Suprapubic skin (tissue), 4 donors: ENCODE measurements at regions not wholly inside any gene's neighbourhood (a gene's known extent, or its start where the extent isn't known, plus 50 kb on each side); places are given as distances from the start of the nearest gene placed in this dataset.

Source experiments
- DNase-seq, 2 donors: peaks; one replicate each; pipeline ENCODE4 v3.0.0-alpha.2; 2019; ENCODE audit warnings: low spot score in 2 of 2
- H3K27ac ChIP-seq: fragments of 200-600 bp; sonication (generic); one replicate; pipeline ENCODE4 v1.5.1; 2019
- H3K27me3 ChIP-seq: fragments of 200-600 bp; sonication (generic); one replicate; pipeline ENCODE4 v1.5.1; 2019
- H3K36me3 ChIP-seq: fragments of 200-600 bp; sonication (generic); one replicate; pipeline ENCODE4 v1.5.1; 2019
- H3K4me1 ChIP-seq: fragments of 200-600 bp; sonication (generic); one replicate; pipeline ENCODE4 v1.5.1; 2019
- H3K4me3 ChIP-seq: fragments of 200-600 bp; sonication (generic); one replicate; pipeline ENCODE4 v1.5.1; 2019; ENCODE audit warnings: mild to moderate bottlenecking
- H3K9me3 ChIP-seq: fragments of 200-600 bp; sonication (generic); one replicate; pipeline ENCODE4 v1.5.1; 2019
- EP300 ChIP-seq: sonication (generic); formaldehyde crosslinking; IDR thresholded peaks from one replicate; pipeline ENCODE4 v1.6.1; 2017; ENCODE audit warnings: antibody characterized with exemption
- POLR2A ChIP-seq, 2 donors: fragments of 450-650 bp; IDR thresholded peaks; one replicate each; pipeline ENCODE4 v1.6.1; 2017; ENCODE audit warnings: antibody characterized with exemption in 2 of 2, mild to moderate bottlenecking in 2 of 2, moderate library complexity in 2 of 2
- POLR2AphosphoS5 ChIP-seq, 3 donors: sonication (generic); formaldehyde crosslinking; IDR thresholded peaks; one replicate each; pipeline ENCODE4 v1.6.1; 2017; ENCODE audit warnings: antibody characterized with exemption in 3 of 3
- WGBS: methylation state at CpG from one replicate; pipeline ENCODE4 v1.1.5; 2018; 5-methylcytosine and 5-hydroxymethylcytosine counted together
- TF ChIP-seq, protein P1 (sequence below), 2 donors: fragments of 200-600 bp in 1 of 2; fragments of 450-650 bp in 1 of 2; sonication (generic) in 1 of 2; IDR thresholded peaks; one replicate each; pipeline ENCODE4 v1.5.1; 2016 to 2019; ENCODE audit warnings: antibody characterized with exemption in 2 of 2, mild to moderate bottlenecking in 1 of 2, moderate library complexity in 1 of 2

DNA sequence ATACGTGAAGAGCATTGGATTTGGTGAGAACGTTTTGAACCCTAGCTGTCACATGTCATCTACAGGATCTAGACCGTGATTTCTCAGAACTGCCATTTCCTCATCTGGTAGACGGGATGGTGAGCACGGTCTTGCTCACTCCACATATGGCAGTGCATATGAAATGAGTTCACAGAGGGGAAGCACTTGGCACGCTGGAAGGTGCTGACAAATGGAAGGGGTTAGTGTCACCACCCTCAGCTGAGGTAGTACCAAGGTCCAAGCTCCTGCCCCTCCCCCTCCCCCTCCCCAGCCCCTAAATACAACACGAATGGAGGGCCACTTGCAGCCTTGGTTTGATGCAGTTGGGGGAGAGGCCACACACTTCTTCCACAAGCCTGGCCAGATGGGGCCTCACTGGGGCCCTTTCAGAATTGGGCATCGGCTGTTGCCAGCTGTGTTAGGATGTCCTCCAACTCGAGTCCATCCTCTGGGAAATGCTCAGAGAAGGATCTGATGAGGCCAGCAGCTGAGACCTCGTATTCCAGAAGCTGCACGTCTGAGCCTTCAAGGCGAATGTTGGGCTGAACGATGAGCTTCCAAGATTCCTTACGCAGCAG lies 322.4 kb downstream of the ANXA1 start:
- Histone ChIP-seq H3K27me3 (no peaks in the 10 kb centered on the region), H3K4me1 (no peaks in the 10 kb centered on the region), H3K27ac (no peak overlapping the region), H3K9me3 (no peaks in the 10 kb centered on the region), H3K4me3 (no peak overlapping the region), H3K36me3 (no peaks in the 10 kb centered on the region)
- DNase-seq, result no peak
- TF ChIP-seq EP300 (no peak), POLR2A (IDR thresholded peaks at IDR 0.05) (no peak)
- TF ChIP-seq, protein P1, sequence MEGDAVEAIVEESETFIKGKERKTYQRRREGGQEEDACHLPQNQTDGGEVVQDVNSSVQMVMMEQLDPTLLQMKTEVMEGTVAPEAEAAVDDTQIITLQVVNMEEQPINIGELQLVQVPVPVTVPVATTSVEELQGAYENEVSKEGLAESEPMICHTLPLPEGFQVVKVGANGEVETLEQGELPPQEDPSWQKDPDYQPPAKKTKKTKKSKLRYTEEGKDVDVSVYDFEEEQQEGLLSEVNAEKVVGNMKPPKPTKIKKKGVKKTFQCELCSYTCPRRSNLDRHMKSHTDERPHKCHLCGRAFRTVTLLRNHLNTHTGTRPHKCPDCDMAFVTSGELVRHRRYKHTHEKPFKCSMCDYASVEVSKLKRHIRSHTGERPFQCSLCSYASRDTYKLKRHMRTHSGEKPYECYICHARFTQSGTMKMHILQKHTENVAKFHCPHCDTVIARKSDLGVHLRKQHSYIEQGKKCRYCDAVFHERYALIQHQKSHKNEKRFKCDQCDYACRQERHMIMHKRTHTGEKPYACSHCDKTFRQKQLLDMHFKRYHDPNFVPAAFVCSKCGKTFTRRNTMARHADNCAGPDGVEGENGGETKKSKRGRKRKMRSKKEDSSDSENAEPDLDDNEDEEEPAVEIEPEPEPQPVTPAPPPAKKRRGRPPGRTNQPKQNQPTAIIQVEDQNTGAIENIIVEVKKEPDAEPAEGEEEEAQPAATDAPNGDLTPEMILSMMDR (IDR thresholded peaks at IDR 0.05), result no peak
- 92% methylated on average over 6 of the region's 14 CpGs for WGBS

DNA sequence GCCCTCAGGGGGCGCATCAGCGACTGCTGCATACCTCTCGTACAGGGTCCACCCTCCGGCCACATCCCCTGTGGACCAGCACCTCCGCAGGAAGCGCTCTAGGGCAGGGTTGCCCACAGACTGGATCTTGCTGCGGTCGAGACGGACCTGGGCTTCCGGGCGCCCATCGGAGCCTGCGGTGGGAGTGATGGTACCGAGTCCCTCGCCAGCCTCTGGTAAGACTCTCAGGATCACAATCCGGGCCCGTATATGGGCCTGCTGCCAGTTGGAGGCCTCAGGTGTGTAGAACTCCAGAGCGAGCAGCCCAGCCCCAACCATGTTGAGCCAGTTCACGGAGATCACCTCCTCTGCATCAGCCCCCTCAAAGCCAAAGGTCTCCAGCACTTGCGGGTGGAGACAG lies 323.0 kb downstream of the ANXA1 start:
- Histone ChIP-seq H3K27me3 (no peaks in the 10 kb centered on the region), H3K27ac (no peak overlapping the region), H3K36me3 (no peaks in the 10 kb centered on the region), H3K4me1 (no peaks in the 10 kb centered on the region), H3K9me3 (no peaks in the 10 kb centered on the region), H3K4me3 (no peak overlapping the region)
- TF ChIP-seq POLR2A (IDR thresholded peaks at IDR 0.05), result no peak
- no peak for TF ChIP-seq EP300
- DNase-seq, result no peak
- 95% methylated on average over 11 of the region's 20 CpGs for WGBS

DNA sequence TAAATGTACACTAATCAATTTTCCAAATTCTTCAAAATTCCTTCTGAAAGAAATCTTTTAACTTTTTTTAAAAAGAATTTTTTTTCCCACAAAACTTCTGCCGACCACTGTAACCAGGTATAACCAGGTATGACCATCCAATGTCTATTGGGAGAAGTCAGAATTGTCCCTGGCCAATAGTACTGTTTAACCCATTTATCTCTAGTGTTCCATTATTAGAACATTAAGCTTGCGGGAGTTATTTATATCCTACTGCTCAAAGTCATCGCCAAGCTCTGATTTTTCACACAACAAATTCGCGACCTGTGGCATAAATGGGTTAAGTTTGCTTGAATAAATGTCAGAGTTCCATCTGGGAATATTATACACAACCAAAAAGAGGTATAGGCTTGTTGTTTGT lies 343.2 kb downstream of the ANXA1 start:
- Histone ChIP-seq H3K36me3 (no peaks in the 10 kb centered on the region), H3K4me1 (no peaks in the 10 kb centered on the region), H3K9me3 (no peaks in the 10 kb centered on the region), H3K4me3 (no peak overlapping the region), H3K27ac (no peak overlapping the region), H3K27me3 (no peaks in the 10 kb centered on the region)
- TF ChIP-seq POLR2A (IDR thresholded peaks at IDR 0.05), result no peak
- TF ChIP-seq, protein P1 (IDR thresholded peaks at IDR 0.05), result no peak
- TF ChIP-seq POLR2AphosphoS5 (IDR thresholded peaks at IDR 0.05), result no peak
- no peak for TF ChIP-seq EP300
- no peak for DNase-seq
- 90% methylated on average over 5 of the region's 5 CpGs for WGBS

DNA sequence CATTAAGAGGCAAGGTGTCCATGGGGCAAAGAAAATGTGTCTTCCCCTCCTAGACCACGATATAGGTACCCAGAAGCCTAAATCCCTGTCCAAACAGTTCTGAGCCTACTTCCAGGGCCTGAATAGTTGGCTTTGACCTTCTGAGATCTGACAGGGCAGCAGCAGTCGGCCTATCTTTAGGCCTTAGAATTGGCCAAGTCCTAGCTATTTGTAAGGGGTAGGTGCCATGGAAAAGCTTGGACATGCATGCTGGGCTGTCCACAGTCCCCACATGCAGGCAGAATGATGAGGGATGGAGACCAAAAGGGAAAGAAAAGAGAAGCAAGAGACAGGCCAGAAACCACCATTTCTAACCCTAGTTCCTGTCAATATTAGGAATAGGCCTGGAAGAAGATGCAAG lies 346.1 kb downstream of the ANXA1 start:
- 80% methylated on average over 2 of the region's 2 CpGs for WGBS

DNA sequence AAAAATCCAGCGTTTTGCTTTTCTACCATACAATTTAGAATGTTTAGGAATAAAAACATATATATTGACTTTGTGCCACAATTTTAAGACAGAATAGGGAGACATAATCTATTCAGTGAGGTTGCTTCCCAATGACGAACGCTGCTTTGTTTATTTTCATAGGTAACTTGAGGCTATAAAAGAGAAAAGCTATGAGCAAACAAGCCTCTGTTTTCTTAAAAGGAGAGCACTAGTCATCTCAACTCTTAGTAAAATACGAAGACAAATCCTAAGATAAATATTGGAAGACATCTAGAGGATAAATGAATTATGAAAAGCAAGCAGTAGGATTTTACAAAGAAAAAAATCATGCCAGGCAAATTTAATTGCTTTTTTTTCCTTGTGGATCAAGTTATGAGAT lies 363.6 kb downstream of the ANXA1 start:
- Histone ChIP-seq H3K27ac (no peak overlapping the region), H3K36me3 (no peaks in the 10 kb centered on the region), H3K4me3 (no peak overlapping the region), H3K4me1 (no peaks in the 10 kb centered on the region), H3K9me3 (no peaks in the 10 kb centered on the region), H3K27me3 (no peaks in the 10 kb centered on the region)
- no peak for DNase-seq
- no peak for TF ChIP-seq POLR2AphosphoS5 (IDR thresholded peaks at IDR 0.05)
- TF ChIP-seq POLR2A (IDR thresholded peaks at IDR 0.05), result no peak
- TF ChIP-seq, protein P1 (IDR thresholded peaks at IDR 0.05), result no peak
- no peak for TF ChIP-seq EP300
- WGBS, result 36% methylated on average over 4 of the region's 4 CpGs

More for the DNA sequence above, 346.1 kb downstream of the ANXA1 start:
- Histone ChIP-seq H3K4me3 (no peak overlapping the region), H3K36me3 (no peaks in the 10 kb centered on the region), H3K27me3 (no peaks in the 10 kb centered on the region), H3K9me3 (no peaks in the 10 kb centered on the region), H3K27ac (no peak overlapping the region), H3K4me1 (no peaks in the 10 kb centered on the region)
- DNase-seq, result no peak
- TF ChIP-seq EP300 (no peak), POLR2AphosphoS5 (IDR thresholded peaks at IDR 0.05) (no peak), POLR2A (IDR thresholded peaks at IDR 0.05) (no peak)
- TF ChIP-seq, protein P1 (IDR thresholded peaks at IDR 0.05), result no peak

DNA sequence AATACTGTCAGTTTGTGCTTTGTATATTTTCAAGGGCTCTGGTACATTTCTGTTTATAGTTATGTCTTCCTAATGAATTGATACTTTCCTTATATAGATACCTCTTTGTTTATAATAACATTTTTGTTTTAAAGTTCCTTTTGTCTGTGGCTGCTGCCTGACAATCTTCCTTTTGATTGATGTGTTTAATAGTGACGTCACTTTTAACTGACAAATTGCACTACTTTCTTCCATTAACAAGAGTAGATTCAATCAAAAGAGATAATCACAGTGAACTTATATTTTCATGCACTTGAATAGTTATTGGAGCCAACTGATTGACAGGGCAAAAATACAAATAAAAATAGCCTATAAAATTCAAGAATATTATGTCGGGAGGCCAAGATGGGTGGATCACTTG lies 371.7 kb downstream of the ANXA1 start:
- Histone ChIP-seq H3K9me3 (no peaks in the 10 kb centered on the region), H3K27ac (no peak overlapping the region), H3K36me3 (no peaks in the 10 kb centered on the region), H3K4me3 (no peak overlapping the region), H3K27me3 (no peaks in the 10 kb centered on the region), H3K4me1 (no peaks in the 10 kb centered on the region)
- 73% methylated on average over 2 of the region's 2 CpGs for WGBS
- TF ChIP-seq, protein P1 (IDR thresholded peaks at IDR 0.05), result no peak
- no peak for TF ChIP-seq EP300
- no peak for TF ChIP-seq POLR2AphosphoS5 (IDR thresholded peaks at IDR 0.05)
- no peak for TF ChIP-seq POLR2A (IDR thresholded peaks at IDR 0.05)
- DNase-seq, result no peak
